GM12878 (cell line): ENCODE measurements at regions not wholly inside any gene's neighbourhood (a gene's known extent, or its start where the extent isn't known, plus 50 kb on each side); places are given as distances from the start of the nearest gene placed in this dataset.
A peak's percentile ranks its signal among the peaks of the same experiment; 100 is the strongest.

ENCODE experiments used
- BCL11A ChIP-seq: IDR thresholded peaks from 2 replicates; pipeline ENCODE4 v1.6.1; 2011; ENCODE audit warnings: low read depth, low read length
- BCL3 ChIP-seq: IDR thresholded peaks from 2 replicates; pipeline ENCODE4 v1.6.1; 2011; ENCODE audit warnings: borderline replicate concordance, low read depth, mild to moderate bottlenecking, moderate library complexity, low read length; ENCODE audit not compliant: insufficient read depth, poor library complexity, severe bottlenecking
- BHLHE40 ChIP-seq, 2 experiments: fragments of 450-650 bp in 1 of 2; IDR thresholded peaks; 2 replicates each; pipeline ENCODE4 v1.6.1; 2011 to 2017; ENCODE audit warnings: low read depth in 2 of 2, borderline replicate concordance in 1 of 2, improper control_type of control experiment in 1 of 2, low read length in 1 of 2, mild to moderate bottlenecking in 1 of 2
- CBX3 ChIP-seq: fragments of 200-600 bp; sonication (generic); IDR thresholded peaks from 2 replicates; pipeline ENCODE4 v1.6.1; 2016; ENCODE audit warnings: low read depth, borderline replicate concordance
- CHD2 ChIP-seq: IDR thresholded peaks from 2 replicates; pipeline ENCODE4 v1.6.1; 2011; ENCODE audit warnings: low read depth, low read length, improper control_type of control experiment, borderline replicate concordance
- E2F8 ChIP-seq: fragments of 450-650 bp; IDR thresholded peaks from 2 replicates; pipeline ENCODE4 v1.6.1; 2018; ENCODE audit warnings: mild to moderate bottlenecking, low read depth, moderate library complexity; ENCODE audit not compliant: partially characterized antibody
- ESRRA ChIP-seq: IDR thresholded peaks from 2 replicates; pipeline ENCODE4 v1.6.1; 2012; ENCODE audit warnings: mild to moderate bottlenecking, low read length, improper control_type of control experiment
- GABPA ChIP-seq: IDR thresholded peaks from 2 replicates; pipeline ENCODE4 v1.6.1; 2014; ENCODE audit warnings: antibody characterized with exemption, low read depth, mild to moderate bottlenecking, inconsistent platforms
- IKZF1 ChIP-seq: fragments of 450-650 bp; conservative IDR thresholded peaks from 2 replicates; pipeline ENCODE4 v1.6.1; 2017; ENCODE audit warnings: antibody characterized with exemption, mild to moderate bottlenecking
- IKZF2 ChIP-seq, 2 experiments: fragments of 450-650 bp; IDR thresholded peaks; 2 replicates each; pipeline ENCODE4 v1.6.1; 2017; ENCODE audit warnings: mild to moderate bottlenecking in 2 of 2, moderate library complexity in 2 of 2
- IRF3 ChIP-seq: fragments of 450-650 bp; IDR thresholded peaks from 2 replicates; pipeline ENCODE4 v1.6.1; 2014; ENCODE audit warnings: mild to moderate bottlenecking
- IRF4 ChIP-seq: IDR thresholded peaks from 2 replicates; pipeline ENCODE4 v1.6.1; 2011; ENCODE audit warnings: low read depth, low read length
- LARP7 ChIP-seq: fragments of 450-650 bp; IDR thresholded peaks from 2 replicates; pipeline ENCODE4 v1.6.1; 2017; ENCODE audit warnings: mild to moderate bottlenecking
- MEF2A ChIP-seq: IDR thresholded peaks from 2 replicates; pipeline ENCODE4 v1.6.1; 2011; ENCODE audit warnings: low read depth, mild to moderate bottlenecking, low read length, moderate library complexity; ENCODE audit not compliant: insufficient read depth
- NR2F1 ChIP-seq: fragments of 450-650 bp; conservative IDR thresholded peaks from 2 replicates; pipeline ENCODE4 v1.6.1; 2017; ENCODE audit warnings: mild to moderate bottlenecking
- RAD51 ChIP-seq: fragments of 450-650 bp; IDR thresholded peaks from 2 replicates; pipeline ENCODE4 v1.6.1; 2016; ENCODE audit warnings: moderate library complexity, mild to moderate bottlenecking, inconsistent platforms
- RFX5 ChIP-seq: IDR thresholded peaks from 2 replicates; pipeline ENCODE4 v1.6.1; 2011; ENCODE audit warnings: low read depth, low read length, improper control_type of control experiment
- SPI1 ChIP-seq: IDR thresholded peaks from 2 replicates; pipeline ENCODE4 v1.6.1; 2011; ENCODE audit warnings: low read depth, mild to moderate bottlenecking, low read length, moderate library complexity, borderline replicate concordance; ENCODE audit not compliant: insufficient read depth
- TCF7 ChIP-seq: IDR thresholded peaks from 2 replicates; pipeline ENCODE4 v1.6.1; 2014; ENCODE audit warnings: antibody characterized with exemption, borderline replicate concordance
- USF2 ChIP-seq: IDR thresholded peaks from 2 replicates; pipeline ENCODE4 v1.6.1; 2011; ENCODE audit warnings: low read depth, low read length, improper control_type of control experiment, borderline replicate concordance
- YY1 ChIP-seq: IDR thresholded peaks from 2 replicates; pipeline ENCODE4 v1.6.1; 2011; ENCODE audit warnings: low read depth, mild to moderate bottlenecking, low read length
- ZBTB33 ChIP-seq: fragments of 450-650 bp; IDR thresholded peaks from 2 replicates; pipeline ENCODE4 v1.6.1; 2017; ENCODE audit warnings: mild to moderate bottlenecking
- ZZZ3 ChIP-seq: IDR thresholded peaks from 2 replicates; pipeline ENCODE4 v1.6.1; 2011; ENCODE audit warnings: low read depth; ENCODE audit not compliant: control insufficient read depth, insufficient read length

GRCh38 chr1:221839782-221840395, 98.0 kb upstream of the DUSP10 start (continued):
- TF ChIP-seq MEF2A (no peak), IRF4 (peak; percentile 41; the same call in 1 of the 2 replicates), BHLHE40 (IDR thresholded peaks at IDR 0.05; ENCODE audit: borderline replicate concordance in 1 of 2, low read depth in 2 of 2, low read length in 1 of 2) (peak; percentile 78 to 85; a peak in 3 of 4 replicates), TCF7 (0 out of 2 replicates have a peak, but pooled peaks have one; percentile 18), BCL11A (peak; percentile 78), ZBTB33 (no peak), IKZF2 (IDR thresholded peaks at IDR 0.05) (peak; percentile 91 to 94), SPI1 (no peak), BCL3 (peak; percentile 16), CBX3 (no peak), IRF3 (no peak), ZZZ3 (no peak), ESRRA (no peak), CHD2 (peak; percentile 80; the same call in 1 of the 2 replicates), RFX5 (no peak), E2F8 (peak; percentile 42), GABPA (no peak), USF2 (peak; percentile 52), RAD51 (peak; percentile 92), LARP7 (no peak), NR2F1 (peak; percentile 98), YY1 (peak; percentile 43; the same call in 1 of the 2 replicates), IKZF1 (peak; percentile 94)
